CD1c-positive myeloid dendritic cell (primary cell): ENCODE measurements at regions not wholly inside any gene's neighbourhood (a gene's known extent, or its start where the extent isn't known, plus 50 kb on each side); places are given as distances from the start of the nearest gene placed in this dataset.
A peak's percentile ranks its signal among the peaks of the same experiment; 100 is the strongest.
"Not testable (repeated sequence)": the region's sequence is repeated elsewhere in the genome, so short reads cannot be mapped to it uniquely, and the experiment has no call there.

Source experiments
- DNase-seq: peaks from one replicate; pipeline ENCODE4 v3.0.0-alpha.2; 2016; ENCODE audit errors: extremely low spot score

DNA sequence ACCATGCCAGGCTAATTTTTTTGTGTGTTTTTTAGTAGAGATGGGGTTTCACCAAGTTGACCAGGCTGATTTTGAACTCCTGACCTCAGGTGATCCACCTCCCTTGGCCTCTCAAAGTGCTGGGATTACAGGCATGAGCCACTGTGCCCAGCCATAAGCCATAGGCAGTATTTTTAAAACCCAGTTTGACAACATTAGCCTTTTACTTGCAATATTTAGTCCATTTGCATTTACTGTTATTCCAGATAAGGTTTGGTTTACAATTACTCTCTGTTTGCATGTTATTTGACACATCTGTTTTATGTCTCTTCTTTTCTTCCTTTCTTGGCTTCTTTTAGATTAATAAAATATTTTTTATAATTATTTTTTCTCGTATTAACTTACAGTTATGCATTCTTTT lies 83.6 kb upstream of the EPHB3 start:
- no peak for DNase-seq

DNA sequence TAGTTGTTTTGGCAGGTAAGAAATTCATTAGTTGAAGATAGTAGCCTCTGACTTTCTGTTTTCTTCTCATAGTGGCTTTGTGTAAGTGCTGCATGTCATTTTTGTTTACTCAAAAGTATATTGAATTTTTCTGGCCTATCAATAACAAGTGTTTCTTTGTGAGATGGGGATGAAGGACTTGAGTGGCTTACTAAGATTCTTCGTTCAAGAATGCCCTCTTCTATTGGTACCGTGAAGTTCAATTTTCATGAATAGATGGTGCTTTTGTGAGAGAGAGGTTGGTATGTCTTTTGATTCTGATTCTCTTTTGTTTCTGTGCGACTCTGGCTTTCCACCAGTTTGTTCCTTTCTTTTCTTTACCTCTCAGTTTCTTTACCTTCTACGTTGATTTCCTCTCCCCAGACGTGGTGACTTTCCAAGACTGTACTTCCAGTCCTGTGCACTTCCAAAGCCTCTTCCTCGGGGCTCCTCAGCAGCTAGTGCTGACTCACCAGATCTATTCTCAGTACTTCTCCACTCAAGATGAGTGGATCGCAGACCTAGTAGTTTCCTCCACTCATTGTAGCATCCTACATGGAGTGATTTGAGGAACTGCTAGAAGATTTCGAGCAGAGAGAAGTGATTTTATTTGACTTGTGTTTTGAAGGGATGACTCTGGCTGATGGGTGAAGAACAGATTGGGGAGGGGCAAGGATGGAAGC lies 82.0 kb upstream of the EPHB3 start:
- DNase-seq: peak; percentile 66

DNA sequence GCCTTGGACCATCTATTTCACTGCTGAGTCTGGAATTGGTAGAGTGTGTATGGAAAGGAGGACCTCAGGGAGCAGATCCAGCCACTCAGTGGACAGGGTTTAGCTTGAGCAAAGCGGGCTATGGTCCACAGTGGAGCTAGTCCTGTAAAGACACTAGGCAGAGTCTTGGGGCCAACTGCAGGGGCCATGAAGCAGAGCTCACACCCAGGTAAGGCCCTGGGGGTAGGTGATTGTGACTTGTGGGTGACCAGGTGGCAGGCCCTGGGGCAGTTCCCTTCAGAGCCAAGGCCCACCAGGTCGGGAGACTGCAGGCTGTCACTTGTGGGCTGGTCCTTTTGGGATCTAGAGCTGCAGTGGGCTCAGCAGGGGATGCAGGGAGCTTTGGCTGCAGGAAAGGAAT lies 80.8 kb upstream of the EPHB3 start:
- no peak for DNase-seq

DNA sequence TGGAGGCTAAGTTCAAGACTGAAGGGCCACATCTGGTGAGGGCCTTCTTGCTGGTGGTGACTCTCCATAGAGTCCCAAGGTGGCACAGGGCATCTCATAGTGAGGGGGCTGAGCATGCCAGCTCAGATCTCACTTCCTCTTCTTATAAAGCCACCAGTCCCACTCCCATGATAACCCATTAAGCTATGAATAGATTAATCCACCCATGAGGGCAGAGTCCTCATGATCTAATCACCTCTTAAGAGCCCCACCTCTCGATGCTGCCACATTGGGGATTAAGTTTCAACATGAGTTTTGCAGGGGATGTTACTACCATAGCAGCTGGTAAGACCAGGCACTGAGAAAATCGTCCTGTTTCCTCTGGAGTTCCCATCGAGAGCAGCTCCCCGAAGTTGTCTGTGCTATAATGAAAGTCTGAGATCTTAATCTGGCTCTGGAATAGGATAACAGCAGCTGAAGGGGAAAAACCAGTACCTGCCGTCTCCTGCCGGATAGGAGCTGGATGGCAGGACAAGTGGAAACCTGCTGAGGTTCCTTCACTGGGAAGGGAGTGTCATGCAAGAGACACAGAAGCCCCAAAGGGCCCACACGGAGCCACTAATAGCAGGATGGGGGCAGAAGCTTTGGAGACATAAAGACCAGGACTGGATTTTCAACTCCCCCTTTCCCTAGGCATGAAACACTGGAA lies 79.5 kb upstream of the EPHB3 start:
- DNase-seq: peak; percentile 32

DNA sequence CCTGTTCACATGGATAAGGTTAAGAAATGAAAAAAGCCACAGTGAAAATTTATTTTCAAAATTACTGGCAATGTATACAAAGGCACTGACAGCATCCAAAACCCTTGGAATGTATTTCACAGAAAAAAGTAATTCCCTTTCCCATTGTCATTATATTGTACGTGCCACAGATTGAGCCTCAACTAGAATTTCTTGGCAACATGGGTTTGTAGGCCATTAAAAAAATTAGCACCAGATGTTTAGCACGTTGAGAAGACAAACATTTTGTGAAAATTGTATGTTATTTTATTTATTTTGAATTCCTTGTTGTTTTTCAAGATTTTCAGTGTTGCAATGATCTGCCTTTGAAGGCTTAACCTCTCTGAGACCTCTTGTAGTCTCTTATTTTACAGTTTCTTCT lies 76.3 kb upstream of the EPHB3 start:
- no peak for DNase-seq

DNA sequence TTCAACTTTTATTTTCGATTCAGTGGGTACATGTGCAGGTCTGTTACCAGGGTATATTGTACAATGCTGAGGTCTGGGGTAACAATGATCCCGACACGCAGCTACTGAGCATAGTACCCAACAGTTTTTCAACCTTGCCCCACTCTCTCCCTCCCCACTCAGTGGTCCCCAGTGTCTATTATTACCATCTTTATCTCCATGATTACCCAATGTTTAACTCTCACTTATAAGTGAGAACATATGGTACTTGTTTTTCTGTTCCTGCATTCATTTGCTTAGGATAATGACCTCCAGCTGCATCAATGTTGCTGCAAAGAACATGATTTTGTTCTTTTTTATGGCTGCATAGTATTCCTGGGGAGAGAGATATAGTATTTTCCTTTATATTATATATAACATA lies 75.7 kb upstream of the EPHB3 start:
- DNase-seq: no peak

DNA sequence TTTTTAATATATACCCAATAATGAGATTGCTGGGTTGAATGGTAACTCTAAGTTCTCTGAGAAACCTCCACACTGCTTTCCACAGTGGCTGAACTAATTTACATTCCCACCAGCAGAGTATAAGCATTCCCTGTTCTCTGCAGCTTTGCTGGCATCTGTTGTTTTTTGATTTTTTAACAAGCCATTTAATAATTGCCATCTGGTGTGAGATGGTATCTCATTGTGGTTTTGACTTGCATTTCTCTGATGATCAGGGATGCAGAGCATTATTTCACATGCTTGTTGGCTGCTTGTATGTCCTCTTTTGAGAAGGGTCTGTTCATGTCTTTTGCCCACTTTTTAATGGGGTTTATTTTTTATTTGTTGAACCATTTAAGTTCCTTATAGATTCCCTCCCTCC lies 75.0 kb upstream of the EPHB3 start:
- no peak for DNase-seq

DNA sequence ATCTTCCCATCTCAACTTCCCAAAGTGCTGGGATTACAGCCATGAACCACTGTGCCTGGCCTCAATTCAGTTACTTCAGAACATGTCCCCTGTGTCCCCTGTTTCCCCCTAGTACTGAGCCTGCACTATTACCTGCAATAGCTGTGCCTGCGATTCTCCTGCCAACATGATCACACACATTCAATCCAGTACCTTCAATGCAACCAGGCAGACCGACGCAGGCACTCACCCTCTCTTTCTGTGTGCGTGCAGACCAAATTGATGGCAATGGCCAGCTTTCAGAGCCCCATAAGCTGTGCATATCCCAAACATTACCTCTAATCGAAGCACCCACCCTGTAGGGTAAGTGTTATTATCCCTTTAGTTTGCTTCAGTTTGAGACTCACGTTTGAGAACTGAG lies 73.0 kb upstream of the EPHB3 start:
- no peak for DNase-seq

DNA sequence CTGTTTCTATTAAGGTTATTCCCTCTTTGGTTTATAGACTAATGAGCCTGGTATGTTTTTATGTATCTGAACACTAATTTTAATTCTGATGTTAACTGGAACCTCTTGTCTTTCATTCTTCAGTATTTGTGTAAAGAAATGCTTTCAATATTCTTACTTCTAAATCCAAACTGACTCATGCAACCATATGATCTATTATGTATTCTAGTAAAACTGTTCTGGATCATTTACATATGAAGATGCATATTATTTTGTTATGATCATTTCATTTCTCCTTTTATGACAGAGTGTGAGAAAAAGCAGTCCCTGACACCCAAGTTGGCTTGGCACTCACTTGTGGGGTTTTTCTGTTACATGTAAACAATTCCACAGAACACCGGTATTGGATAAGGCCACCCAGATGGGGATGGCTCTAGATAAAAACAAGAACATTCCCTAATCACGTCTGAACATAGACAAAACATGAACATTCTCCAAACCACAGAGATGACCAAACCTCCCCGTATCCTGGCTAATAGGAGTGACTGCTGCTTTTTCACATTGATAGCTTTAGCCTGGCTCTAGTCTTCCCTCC lies 72.2 kb upstream of the EPHB3 start:
- no peak for DNase-seq

DNA sequence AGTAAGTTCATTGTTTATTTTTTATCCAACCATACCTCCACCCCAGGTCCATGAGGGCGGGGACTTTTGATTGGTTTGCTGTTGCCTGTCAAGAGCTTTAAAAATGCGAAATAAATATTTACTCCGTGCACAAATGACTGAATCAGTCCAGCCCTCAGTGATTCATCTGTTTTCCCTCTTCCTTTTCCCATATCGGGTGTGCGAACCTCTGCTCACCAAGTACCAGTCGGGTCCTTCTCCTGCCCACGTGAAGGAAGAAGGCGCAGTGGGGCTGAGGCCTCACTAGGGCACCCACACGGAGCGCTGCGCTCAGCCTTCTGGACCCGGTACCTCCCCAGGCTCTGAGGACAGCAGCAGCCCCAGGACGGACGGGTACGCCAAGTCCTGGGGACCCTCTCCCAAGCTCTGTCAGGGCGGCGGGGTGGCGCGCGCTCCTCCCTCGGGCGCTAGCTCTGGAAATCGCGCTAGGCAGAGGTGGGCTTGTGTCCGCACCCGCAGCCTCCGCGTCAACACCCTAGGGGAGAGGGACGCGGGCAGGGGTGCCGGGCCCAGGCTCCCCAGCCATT lies 70.5 kb upstream of the EPHB3 start:
- no peak for DNase-seq

DNA sequence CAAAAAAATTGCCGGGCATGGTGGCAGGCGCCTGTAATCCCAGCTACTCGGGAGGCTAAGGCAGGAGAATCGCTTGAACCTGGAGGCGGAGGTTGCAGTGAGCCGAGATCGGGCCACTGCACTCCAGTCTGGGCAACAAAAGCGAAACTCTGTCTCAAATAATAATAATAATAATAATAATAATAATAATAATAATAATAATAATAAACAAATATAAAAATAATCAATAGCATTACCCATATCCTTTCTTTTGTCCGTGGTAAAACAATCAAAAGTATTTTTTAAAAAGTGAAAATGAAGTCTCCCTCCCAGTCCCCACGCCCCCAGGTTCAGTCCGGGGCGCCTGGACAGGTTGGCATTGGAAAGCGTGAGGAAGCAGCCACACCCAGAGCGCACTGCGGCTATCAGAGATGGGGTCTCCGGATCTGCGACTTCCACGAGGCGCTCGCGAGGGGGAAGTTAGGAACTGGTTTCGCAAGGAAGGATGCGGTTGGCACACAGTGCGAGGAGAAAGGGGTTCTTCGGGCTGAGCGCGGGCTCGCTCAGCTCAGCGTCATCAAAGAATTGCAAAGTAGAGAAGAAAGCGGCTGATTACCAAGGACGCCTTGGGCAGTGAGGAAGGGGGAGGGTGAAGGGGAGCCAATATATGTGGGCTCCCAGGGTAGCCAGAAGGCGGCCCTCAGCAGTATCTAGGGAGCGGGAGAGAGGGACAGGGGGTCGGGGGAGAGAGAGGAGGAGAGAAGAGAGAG lies 69.5 kb upstream of the EPHB3 start:
- DNase-seq: peak; percentile 83

DNA sequence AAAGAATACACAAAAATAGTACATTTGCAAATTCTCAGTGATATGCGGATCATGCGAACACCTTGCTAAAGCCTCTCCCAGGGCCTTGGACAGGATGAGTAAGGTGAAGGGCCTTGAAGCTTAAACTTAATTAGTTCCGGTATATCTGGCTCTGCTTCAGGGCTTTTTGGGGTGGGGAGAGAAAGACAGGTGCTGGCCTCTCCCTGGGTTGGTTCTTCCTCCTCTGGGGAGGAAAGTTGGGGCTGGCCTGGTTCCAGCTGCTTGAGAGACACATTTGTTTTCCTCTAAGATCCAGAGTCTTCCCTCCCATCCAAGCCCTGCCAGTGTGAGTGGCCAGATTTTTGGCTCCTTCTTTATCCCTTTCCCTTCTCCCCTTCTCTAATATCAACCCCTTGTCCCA lies 64.7 kb upstream of the EPHB3 start:
- DNase-seq: no peak

DNA sequence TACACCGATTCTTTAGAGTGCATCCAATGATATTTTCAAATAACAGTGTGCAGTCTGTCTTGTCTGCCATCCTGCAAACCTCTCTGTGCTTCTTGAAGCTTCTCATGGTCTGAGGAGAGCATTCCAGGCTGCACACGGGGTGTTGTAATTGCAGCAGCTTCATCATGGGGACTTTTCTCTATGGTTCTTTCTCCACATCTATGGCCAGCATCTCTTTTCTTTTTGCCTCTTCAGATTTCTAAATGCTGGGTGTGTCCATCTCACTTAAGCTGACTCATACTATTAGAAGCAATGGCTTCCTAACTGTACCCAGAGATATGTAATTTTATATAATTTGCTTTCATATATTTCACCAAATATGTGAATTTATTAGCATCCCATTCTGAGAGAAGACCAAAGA lies 63.8 kb upstream of the EPHB3 start:
- no peak for DNase-seq

DNA sequence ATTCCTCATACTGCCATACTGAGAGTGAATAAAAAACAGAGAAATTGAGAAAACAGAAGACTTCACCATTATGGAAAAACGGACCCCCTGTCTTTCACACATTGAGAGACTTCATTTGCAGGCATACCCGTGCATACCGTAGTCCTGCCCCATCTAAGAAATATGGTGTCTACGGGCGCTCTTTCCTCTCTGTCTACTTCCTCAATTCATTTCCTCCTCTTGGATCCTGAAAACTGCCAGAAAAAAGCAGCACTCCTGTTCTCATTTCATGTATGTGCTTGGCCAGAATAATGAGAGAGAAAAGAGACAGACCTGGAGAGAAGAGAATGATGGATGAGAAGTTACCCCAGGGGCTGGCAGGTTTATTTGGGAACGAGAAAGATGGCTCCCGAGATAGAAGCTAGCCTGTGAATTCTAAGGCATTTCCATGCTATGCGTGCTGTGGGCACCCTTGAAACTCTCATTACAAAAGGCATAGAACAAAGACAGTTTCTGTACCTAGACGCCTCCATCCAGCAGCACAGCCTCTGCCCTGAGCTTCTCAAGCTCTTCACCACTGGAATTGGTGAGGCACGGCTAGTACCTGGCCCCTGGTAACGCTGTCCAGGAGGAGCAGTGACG lies 62.5 kb upstream of the EPHB3 start:
- peak; percentile 53 for DNase-seq

DNA sequence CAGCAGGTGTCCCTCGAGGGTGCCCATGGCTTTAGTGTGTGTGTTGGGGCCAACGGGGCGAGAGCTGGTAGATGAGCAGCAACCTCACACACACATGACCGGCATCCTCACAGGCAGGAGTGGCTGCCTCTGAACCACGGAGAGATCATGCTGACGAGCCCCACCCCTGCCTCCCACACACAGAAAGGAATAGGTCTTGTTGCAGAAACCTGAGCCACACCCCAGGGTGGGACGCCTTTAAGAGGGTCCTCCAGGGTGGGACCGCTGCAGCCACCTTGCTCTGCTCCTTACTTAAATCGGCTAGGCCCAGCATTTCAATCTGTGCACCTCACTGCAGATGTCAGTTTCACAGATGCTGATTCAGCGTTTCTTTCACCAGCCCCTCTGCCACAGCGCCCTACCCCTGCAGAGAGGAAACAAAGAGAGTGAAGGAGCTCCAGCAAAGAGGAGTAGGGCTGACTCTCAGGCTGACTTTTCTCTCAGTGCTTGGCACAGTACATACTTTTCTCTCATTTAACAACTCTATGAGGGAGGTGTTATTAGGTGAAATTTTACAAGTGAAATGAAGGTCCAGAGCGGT lies 61.2 kb upstream of the EPHB3 start:
- DNase-seq: no peak

DNA sequence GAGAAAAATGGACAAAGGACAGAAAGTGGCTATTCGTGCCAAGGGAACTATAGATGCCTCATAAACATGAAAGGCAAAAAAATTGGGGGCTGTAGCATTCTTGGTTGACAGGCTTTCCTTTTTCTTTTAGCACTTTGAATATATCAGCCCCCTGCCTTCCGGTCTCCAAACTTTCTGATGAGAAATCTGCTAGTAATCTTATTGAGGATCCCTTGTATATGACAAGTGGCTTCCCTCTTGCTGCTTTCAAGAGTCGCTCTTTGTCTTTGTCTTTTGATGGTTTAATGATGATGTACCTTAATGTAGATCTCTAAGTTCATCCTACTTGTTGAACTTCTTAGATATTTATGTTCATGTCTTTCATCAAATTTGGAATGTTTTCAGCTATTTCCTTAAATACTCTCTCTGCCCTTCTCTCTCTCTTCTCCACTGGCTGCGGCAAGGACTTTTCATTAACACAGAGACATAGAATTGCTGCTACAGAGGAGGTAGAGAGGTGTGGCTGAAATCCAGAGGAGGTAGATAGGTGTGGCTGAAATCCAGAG lies 59.4 kb upstream of the EPHB3 start:
- no peak for DNase-seq

DNA sequence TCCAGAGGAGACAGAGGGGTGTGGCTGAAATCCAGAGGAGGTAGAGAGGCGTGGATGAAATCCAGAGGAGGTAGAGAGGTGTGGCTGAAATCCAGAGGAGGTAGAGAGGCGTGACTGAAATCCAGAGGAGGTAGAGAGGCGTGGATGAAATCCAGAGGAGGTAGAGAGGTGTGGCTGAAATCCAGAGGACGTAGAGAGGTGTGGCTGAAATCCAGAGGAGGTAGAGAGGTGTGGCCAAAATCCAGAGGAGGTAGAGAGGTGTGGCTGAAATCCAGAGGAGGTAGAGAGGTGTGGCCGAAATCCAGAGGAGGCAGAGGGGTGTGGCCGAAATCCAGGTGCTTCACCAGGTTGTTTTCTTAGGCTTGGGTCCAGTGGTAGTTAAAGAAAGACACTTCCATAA lies 58.7 kb upstream of the EPHB3 start:
- DNase-seq: not testable (repeated sequence)

DNA sequence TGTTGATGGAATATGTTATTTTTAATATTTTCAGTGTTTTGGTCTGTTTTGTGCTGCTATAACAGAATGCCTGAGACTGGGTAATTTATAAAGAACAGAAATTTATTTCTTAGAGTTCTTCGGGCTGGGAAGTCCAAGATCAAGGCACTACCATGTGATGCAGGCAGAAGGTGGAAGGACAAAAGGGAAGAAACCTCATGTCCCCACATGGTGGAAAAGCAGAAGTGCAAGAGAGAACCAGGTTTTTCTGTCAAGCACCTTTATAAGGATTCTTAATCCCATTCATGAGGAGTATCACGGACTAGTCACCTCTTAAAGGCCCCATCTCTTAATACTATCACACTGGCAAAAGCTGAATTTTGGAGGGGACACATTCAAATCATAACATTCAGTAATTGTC lies 57.9 kb upstream of the EPHB3 start:
- no peak for DNase-seq

DNA sequence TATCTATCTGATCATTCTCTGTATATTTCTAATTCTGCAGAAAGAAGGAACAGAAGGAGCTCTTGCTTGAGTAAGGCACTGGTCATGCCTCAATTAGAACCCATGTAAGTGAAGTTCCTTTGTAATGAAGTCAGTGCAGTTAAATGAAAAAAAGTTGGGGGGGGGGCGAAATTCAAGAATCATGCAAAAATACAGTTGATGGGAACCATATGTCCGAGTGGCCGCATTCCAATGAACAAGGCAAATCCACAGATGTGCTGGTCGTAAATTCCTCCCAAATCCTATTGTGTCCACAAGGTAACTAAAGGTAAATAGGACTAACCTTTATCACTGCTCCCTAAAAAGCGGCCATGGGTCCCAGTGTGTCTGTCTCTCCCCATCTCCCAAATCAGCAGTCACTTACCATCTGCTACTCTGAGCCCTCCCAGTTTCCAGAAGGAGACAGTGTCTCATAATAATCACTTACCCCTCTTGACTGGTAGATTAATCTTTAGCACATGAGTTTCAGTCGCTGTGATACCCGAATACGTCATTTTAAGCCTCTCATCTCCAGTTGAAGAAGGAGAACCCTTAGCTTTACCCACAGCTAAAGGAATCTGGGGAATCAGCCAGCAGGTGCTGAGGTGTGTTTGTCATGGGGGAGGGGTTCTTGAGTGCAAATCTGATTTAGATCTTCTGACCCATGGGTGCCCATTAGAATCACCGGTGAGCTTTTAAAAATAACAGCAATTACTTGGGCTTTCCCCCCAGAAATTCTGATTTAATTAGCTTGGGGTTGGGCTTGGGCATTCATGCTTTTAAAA lies 56.3 kb upstream of the EPHB3 start:
- DNase-seq: no peak

DNA sequence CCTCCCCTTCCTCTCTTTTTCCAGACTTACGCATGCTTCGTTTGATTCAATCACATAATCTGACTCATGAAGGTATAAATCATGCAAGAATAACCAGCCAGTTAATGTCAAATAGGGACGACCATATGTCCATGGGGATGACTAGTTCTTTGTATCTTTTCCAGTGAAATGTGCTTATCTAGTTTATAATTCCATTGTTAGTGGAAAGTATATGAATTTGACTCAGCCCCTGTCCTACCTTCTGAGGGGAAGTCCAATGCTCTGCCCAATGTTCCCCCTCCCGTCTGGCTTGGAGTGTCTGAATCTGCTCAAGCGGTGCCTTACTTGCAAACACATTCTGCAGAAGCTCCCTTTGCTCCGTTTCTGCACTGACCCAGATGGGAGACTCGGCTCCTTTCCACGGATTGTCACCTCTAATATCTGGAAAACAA lies 55.0 kb upstream of the EPHB3 start:
- no peak for DNase-seq
